Cardiac fibroblast (primary cell): ENCODE measurements at regions not wholly inside any gene's neighbourhood (a gene's known extent, or its start where the extent isn't known, plus 50 kb on each side); places are given as distances from the start of the nearest gene placed in this dataset.

Source experiments
- DNase-seq, 2 donors: peaks; one replicate each; pipeline versions ENCODE4 v3.0.0 to v3.0.0-alpha.2; 2010; ENCODE audit warnings: low read depth in 2 of 2
- H3K4me3 ChIP-seq, 2 donors: replicated peaks in 1 of 2; 1 replicate in 1 of 2; 2 replicates in 1 of 2; pipeline ENCODE4 v1.5.1; 2011; ENCODE audit warnings: low read depth in 2 of 2, low read length in 2 of 2, mild to moderate bottlenecking in 2 of 2, moderate library complexity in 1 of 2
- TF ChIP-seq, protein P1 (sequence below): IDR thresholded peaks from one replicate; pipeline ENCODE4 v1.5.1; 2011; ENCODE audit warnings: low read depth, mild to moderate bottlenecking, low read length, inconsistent platforms

DNA sequence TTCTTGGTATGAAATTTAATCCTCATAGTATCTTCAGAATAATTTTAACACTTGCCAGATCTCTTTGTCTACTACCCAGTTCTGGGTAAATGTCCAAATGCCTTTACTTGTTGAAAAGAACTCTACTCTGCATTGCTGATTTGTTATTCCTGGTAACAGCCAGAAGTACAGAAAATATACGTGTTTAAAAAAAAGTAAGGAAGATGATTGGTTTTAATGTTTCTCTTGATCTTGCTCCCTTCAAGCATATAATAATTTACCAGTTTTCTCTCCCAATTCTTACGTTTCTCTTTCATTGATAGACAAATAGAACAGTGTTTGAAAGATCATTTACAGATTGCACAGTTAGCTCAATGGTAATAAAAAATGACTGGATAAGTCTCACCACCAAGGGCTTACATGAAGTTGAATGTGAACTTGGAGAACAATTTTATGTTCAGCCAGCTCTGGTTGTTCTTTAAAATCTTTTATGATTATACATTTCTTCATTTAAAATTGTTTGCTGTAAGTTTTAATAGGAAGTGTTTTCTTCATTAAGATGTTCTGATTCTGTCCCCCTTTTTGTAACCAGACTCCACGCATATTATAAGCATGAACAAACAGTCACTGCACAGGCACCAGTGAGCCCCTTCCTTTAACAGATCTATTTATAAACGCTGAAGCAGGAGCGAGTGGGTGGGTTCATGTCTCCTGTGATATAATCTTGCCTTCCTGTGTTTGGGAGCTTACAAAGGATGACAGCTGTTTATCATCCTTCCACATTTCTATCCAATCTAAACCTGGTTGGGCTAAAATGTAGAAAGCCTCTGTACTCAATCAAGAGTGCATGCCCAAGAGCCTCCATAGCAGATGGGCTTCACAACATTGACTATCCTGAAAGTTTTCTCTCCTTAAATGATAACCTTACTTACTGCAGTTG is 299.5 kb downstream of the PRL start:
- TF ChIP-seq, protein P1, sequence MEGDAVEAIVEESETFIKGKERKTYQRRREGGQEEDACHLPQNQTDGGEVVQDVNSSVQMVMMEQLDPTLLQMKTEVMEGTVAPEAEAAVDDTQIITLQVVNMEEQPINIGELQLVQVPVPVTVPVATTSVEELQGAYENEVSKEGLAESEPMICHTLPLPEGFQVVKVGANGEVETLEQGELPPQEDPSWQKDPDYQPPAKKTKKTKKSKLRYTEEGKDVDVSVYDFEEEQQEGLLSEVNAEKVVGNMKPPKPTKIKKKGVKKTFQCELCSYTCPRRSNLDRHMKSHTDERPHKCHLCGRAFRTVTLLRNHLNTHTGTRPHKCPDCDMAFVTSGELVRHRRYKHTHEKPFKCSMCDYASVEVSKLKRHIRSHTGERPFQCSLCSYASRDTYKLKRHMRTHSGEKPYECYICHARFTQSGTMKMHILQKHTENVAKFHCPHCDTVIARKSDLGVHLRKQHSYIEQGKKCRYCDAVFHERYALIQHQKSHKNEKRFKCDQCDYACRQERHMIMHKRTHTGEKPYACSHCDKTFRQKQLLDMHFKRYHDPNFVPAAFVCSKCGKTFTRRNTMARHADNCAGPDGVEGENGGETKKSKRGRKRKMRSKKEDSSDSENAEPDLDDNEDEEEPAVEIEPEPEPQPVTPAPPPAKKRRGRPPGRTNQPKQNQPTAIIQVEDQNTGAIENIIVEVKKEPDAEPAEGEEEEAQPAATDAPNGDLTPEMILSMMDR: no peak
- no peak overlapping the region for H3K4me3 ChIP-seq
- peak in 1 of 2 donors; percentile 24 for DNase-seq

DNA sequence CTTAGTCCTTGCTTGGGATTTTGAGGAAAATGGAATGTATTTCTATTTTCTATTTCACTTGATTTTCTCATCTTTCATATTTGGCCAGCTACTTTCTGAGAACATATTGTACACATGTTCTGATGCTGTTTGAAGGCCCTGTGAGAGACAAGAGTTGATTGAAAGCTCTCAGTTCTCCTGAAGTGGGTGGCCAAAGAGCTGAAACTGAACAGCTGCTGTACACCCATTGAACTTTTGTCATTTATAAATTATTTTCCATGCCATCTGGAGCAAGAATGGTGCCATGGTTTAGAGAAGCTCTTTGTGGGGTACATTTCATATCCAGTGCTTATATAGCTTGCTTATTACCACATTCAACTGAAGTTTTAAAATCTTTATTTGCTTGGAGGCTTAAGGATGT is 298.3 kb downstream of the PRL start:
- TF ChIP-seq, protein P1: no peak
- DNase-seq: no peak
- H3K4me3 ChIP-seq: no peak overlapping the region

DNA sequence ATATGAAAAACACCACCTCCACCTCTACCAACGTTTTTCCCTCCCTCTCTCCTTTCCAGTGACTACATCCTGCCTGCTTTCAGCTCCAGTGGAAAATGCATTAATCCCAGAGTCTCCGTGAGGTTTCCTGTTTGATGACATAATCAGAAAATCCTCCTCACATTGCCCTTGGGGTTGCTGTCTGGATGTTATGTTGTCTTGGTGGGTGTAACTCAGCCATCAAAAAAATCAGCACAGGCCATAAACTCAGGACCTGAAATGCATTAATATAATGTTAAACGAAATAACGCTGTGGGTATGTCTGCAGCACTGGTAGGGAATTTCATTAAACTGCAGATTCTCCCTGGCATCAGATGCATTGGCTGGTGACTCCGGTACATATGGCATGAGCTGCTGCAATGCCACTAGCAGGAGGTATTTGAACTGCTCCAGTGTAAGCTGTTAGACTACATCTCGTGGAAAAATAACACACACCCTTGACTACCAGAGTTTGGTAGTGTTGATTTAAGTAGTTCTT is 297.8 kb downstream of the PRL start:
- DNase-seq: peak; percentile 39 to 68
- H3K4me3 ChIP-seq: no peak overlapping the region
- TF ChIP-seq, protein P1: no peak

DNA sequence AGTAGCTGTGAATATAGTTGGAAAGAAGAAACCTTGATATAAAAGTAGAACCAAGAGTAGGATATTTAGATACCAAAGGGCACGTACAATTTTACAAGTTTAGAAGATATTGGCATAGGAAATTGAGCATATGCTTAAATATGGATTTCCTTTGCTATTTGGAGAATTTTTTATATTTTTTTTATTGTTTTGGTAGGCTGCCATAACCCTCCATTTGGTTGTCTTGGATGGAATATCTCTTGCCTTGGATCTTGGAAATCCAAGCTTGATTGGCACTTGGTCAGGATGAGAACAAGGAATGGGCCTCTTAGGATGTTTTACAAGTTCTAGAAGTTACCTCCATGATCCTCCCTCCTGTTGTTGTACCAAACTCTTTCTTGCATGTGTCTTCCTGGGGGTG is 297.1 kb downstream of the PRL start:
- no peak for DNase-seq
- no peak overlapping the region for H3K4me3 ChIP-seq
- TF ChIP-seq, protein P1: no peak

DNA sequence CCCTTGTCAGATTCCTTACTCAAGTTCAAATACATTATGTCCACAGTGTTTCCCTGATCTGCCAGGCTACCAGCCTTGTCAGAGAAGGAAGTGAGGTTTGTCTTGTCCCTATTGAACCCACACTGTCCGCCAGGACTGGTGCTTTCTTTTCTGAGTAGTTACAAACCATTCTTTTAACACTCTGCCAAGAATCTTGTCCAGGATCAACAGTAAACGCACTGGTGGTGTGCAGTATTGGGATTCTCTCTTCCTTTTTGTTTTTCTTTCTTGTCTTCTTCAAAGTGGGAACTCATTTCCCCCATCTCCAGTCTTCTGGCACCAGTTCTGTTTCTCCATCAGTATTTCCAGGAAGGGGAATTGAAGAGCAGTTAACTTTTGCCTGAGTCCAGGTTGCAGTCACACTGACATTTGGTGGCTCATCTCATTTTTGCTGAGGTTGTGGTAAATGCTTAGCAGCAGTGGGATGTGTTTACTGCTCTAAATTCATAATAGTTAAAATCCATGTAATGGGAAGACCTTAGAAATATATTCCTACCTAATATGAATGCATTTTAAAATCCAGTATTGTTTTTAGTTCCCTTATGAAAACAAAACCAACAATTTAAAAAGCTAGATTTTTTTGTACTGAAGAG is 295.3 kb downstream of the PRL start:
- peak in 1 of 2 donors; percentile 19 for DNase-seq

DNA sequence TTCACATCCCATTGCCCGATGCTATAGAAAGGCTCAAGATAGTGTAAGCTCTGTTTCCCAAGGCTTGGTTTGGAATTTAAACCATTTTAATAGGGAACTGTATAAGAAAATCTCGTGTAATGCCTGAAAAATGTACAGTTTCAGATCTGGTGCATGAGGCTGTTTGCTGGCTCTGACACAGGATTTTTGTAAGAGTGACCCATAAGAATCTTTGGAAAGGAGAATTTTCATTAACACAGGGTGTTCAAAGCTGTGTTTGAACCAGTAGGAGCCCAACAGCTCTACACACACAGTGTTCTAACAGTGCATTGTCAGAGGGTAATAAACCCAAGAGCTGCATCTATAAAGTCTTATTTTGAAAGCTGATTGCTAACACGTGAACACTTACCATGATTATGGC is 293.5 kb downstream of the PRL start:
- TF ChIP-seq, protein P1: no peak
- DNase-seq: peak in 1 of 2 donors; percentile 15
- no peak overlapping the region for H3K4me3 ChIP-seq

More for the DNA sequence above, 295.3 kb downstream of the PRL start:
- no peak overlapping the region for H3K4me3 ChIP-seq
- TF ChIP-seq, protein P1: no peak
